Hepatocyte (in vitro differentiated cells): ENCODE measurements at regions not wholly inside any gene's neighbourhood (a gene's known extent, or its start where the extent isn't known, plus 50 kb on each side); places are given as distances from the start of the nearest gene placed in this dataset.

ENCODE experiments used
- EZH2 ChIP-seq: fragments of 200-600 bp; sonication (generic); IDR thresholded peaks from 2 replicates; pipeline ENCODE4 v1.6.1; 2016; ENCODE audit warnings: antibody characterized with exemption, mild to moderate bottlenecking, borderline replicate concordance
- TF ChIP-seq, protein P1 (sequence below): fragments of 200-600 bp; sonication (generic); IDR thresholded peaks from 2 replicates; pipeline ENCODE4 v1.5.1; 2016; ENCODE audit warnings: antibody characterized with exemption, mild to moderate bottlenecking; ENCODE audit not compliant: poor library complexity

GRCh38 chr3:118550556-118550955 is 484.1 kb downstream of the IGSF11 start:
- TF ChIP-seq, protein P1, sequence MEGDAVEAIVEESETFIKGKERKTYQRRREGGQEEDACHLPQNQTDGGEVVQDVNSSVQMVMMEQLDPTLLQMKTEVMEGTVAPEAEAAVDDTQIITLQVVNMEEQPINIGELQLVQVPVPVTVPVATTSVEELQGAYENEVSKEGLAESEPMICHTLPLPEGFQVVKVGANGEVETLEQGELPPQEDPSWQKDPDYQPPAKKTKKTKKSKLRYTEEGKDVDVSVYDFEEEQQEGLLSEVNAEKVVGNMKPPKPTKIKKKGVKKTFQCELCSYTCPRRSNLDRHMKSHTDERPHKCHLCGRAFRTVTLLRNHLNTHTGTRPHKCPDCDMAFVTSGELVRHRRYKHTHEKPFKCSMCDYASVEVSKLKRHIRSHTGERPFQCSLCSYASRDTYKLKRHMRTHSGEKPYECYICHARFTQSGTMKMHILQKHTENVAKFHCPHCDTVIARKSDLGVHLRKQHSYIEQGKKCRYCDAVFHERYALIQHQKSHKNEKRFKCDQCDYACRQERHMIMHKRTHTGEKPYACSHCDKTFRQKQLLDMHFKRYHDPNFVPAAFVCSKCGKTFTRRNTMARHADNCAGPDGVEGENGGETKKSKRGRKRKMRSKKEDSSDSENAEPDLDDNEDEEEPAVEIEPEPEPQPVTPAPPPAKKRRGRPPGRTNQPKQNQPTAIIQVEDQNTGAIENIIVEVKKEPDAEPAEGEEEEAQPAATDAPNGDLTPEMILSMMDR: no peak
- no peak for TF ChIP-seq EZH2
